ENCODE measurements at regions not wholly inside any gene's neighbourhood (a gene's known extent, or its start where the extent isn't known, plus 50 kb on each side); places are given as distances from the start of the nearest gene placed in this dataset.
A peak's percentile ranks its signal among the peaks of the same experiment; 100 is the strongest.
"Not testable (repeated sequence)": the region's sequence is repeated elsewhere in the genome, so short reads cannot be mapped to it uniquely, and the experiment has no call there.

DNA sequence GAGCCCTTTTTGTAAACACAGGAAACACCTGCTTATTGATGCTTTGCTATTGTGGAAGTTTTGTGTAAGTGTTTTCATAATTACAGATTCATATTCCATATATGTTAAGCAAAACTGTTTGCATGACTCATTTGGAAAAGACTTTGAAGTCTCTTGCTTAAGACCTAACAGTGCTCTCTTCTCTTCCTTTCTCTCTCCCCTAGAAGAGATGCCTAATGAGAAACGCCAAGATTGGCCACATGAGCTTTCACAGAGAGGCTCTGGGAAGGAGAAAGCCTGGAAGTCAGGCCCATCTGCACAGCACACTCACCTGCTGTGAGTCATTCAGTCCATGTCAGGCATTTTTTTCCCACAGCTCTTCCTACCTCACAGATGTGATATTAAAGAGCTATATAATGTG, 101.6 kb upstream of the PALMD start:
- H3K27ac ChIP-seq = peak overlapping the region; percentile 59
- TF ChIP-seq, protein P1, sequence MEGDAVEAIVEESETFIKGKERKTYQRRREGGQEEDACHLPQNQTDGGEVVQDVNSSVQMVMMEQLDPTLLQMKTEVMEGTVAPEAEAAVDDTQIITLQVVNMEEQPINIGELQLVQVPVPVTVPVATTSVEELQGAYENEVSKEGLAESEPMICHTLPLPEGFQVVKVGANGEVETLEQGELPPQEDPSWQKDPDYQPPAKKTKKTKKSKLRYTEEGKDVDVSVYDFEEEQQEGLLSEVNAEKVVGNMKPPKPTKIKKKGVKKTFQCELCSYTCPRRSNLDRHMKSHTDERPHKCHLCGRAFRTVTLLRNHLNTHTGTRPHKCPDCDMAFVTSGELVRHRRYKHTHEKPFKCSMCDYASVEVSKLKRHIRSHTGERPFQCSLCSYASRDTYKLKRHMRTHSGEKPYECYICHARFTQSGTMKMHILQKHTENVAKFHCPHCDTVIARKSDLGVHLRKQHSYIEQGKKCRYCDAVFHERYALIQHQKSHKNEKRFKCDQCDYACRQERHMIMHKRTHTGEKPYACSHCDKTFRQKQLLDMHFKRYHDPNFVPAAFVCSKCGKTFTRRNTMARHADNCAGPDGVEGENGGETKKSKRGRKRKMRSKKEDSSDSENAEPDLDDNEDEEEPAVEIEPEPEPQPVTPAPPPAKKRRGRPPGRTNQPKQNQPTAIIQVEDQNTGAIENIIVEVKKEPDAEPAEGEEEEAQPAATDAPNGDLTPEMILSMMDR (conservative IDR thresholded peaks at IDR 0.05) = no peak

DNA sequence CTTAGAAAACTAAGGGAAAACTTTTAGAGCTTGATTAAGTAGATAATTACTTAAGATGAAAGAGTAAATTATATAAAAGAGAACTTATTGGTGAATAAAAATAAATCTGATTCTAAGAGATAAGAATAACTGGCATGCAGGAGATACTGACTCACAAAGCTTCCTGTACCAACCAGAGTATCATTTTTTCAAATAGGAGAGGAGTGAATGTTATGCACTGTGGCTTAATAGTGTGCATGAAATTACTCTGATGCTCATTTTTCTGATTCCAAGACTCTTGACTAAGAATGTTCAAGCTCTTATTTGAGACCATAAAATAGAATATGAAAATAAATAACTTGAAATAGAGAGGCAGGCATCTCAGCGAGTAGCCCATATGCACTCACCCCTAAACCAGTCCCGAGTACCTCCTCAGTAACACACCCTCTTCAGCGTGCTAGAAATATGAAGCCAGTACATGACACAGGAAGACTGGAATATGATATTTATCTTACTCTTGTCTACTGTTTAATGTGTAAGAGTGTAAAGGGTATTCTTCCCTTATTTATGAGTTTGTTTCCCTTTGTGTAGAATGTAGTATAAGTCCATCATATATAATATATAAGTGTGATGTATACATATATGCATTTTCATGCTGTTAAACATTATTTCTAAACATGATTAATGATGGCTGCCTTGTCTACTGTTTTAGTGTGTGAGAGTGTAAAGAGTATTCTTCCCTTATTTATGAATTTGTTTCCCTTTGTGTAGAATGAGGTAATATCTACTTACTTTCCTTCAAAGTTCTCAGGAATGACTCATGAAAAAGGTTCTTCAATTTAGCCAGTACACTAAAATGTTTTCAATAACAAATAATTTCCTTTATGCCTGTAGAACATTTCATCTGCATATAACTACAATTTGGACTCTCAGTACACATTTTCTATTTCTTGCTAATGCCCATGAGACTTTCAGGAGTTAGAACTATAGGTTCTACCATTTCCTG, 99.2 kb upstream of the PALMD start:
- no peak overlapping the region for H3K27ac ChIP-seq

DNA sequence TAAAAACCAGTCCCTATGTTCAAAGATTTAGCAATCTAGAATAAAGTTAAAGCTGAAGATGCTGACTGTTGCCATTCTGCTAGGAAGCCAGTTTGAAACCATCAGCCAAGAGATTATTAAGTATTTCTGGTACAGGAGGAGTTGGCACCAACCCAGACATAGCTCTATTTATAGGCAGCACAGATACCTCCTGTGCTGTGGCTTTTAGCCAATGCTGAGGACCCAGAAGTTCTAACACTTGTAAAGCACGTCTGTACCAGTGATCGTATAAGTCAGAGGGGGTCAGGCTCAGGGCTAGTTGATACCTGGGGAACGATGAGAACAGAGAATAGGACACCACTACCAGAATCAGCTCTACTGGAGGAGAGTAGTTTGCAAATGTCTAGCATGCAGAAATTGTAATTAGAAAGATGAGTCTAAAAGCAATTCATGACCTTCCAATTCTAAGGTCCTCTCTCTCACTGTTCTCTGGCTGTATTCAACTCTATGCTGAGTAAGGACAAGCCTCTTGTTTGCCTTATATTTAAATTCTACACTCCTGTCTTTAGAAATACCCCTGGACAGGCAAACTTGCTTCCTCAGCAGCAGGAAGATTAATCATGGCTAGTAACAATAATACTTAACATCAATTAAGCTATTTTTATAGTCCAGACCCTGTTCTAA, 96.8 kb upstream of the PALMD start:
- TF ChIP-seq, protein P1 (conservative IDR thresholded peaks at IDR 0.05) = no peak
- no peak overlapping the region for H3K27ac ChIP-seq

More for the DNA sequence above, 99.2 kb upstream of the PALMD start:
- TF ChIP-seq, protein P1 (conservative IDR thresholded peaks at IDR 0.05) = no peak

DNA sequence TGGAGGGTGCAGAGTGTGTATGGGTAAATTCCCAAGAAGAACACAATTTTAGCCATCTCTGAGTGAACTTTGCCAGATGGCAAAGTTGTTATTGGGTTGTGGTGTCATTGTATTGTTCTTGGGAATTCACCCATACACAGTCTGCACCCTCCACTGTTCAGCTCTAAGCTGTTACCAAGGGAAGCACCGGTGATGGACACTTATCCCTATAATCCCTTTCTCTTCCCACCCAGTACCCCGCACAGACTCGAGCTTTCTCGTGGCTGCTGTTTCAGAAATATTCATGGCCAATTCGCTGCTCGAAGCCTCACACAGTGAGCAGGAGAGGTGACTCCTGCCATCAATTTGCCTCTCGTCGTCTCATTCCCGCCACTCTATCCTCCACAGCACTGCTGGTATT, 95.7 kb upstream of the PALMD start:
- TF ChIP-seq, protein P1 (conservative IDR thresholded peaks at IDR 0.05) = no peak
- no peak overlapping the region for H3K27ac ChIP-seq

DNA sequence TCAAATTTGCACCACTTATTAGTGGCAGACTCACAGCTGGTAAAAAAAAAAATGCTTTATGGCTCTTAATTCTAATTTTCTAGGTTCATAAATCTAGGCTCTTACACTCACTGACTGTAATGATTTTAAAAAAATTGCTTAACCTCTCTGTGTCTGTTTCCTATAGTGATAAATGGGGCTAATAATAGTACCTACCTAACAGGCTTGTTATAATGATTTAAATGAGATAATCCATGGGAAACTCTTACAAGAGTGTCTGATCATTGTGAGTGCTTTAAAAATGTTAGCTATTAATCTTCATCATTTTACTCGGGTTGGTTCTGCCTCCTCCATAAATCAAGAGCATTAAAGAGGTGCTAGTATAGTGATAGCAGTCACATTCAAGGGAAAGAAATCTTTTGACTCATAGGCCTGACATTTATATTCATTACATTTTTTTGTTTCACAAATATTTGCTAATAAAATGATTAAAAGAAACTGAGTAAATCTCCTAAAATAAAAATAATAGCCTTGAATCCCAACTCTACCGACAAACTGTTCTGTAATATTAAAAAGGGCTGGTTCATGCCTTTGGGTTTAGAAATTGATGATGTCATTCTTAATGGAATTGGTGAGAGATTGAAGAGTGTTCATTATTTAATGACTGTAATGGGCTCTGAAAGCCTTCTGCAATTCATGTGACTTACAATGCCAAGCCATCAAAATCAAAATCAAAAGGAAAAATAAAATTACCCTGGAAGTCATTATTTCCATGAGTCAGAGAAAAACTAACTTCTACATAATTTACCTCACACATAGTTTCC, 93.9 kb upstream of the PALMD start:
- TF ChIP-seq, protein P1 (conservative IDR thresholded peaks at IDR 0.05) = no peak
- no peak overlapping the region for H3K27ac ChIP-seq

DNA sequence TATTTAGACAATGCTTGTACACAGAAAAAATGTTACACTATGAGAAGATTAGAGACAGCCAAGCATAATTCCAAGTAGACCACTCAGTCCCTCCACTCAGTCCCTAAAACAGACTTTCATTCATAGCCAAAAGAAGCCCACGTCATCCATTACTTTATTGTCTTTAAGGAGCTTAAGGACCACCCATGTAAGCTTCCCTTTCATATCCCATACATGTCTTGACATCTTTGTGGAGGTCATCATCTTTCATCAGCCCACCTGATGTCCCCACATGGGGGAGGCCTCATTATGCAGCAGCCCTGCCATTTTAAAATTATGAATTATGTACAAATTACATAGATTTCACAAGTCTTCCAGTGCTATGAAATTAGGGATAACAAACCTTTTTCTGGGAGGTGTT, 92.6 kb upstream of the PALMD start:
- H3K27ac ChIP-seq = no peak overlapping the region
- TF ChIP-seq, protein P1 (conservative IDR thresholded peaks at IDR 0.05) = no peak

DNA sequence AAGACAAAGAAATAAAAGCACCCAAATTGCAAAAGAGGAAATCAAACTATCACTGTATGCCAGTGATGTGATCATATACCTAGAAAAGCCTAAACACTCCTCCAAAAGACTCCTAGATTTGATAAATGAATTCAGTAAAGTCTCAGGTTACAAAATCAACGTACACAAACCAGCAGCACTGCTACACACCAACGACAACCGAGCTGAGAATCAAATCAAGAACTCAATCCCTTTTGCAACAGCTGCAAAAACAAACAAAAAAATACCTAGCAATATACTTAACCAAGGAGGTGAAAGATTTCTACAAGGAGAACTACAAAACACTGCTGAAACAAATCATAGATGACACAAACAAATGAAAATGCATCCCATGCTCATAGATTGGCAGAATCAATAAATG, 92.1 kb upstream of the PALMD start:
- not testable (repeated sequence) for H3K27ac ChIP-seq
